ENCODE measurements at regions not wholly inside any gene's neighbourhood (a gene's known extent, or its start where the extent isn't known, plus 50 kb on each side); places are given as distances from the start of the nearest gene placed in this dataset.
"Not testable (repeated sequence)": the region's sequence is repeated elsewhere in the genome, so short reads cannot be mapped to it uniquely, and the experiment has no call there.

DNA sequence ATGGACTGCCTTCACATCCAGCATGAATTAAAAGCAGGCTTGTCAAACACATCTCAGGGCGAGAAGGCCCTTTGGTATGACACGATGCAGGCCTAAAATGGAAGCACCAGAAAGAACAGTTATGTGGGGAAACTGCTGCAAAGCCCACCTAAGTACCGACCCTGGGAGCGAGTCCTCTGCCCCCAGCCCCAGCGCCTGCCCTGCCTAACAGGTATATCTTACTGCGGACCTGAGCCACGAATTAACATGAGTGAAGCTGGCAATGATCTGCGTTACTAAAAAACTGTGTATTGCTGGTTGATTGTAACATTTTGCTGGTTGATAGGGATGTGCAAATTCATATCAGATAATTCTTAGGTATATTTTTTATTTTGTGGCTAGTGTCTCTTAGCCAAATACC is 441.5 kb downstream of the ZNF516 start:
- no peak for DNase-seq (ENCODE audit: extremely low read depth, low read depth)

DNA sequence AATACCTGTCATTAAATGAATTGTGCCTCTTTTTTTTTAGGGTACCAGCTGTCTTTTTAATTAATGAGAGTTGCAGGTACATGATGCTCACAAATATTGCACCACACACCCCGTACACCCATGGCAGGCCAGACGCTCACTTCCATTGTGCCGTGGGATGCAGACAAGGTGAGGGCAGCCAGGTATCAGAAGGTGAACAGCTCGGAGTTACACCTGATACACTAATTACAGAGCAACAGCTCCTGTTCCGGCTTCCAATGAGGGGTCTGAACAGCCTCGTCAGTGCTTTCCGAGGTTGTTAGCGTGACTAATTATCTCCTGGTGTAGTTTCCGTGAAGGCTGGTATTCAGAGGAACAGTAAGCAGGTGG is 442.8 kb downstream of the ZNF516 start:
- no peak for DNase-seq (ENCODE audit: extremely low read depth, low read depth)

DNA sequence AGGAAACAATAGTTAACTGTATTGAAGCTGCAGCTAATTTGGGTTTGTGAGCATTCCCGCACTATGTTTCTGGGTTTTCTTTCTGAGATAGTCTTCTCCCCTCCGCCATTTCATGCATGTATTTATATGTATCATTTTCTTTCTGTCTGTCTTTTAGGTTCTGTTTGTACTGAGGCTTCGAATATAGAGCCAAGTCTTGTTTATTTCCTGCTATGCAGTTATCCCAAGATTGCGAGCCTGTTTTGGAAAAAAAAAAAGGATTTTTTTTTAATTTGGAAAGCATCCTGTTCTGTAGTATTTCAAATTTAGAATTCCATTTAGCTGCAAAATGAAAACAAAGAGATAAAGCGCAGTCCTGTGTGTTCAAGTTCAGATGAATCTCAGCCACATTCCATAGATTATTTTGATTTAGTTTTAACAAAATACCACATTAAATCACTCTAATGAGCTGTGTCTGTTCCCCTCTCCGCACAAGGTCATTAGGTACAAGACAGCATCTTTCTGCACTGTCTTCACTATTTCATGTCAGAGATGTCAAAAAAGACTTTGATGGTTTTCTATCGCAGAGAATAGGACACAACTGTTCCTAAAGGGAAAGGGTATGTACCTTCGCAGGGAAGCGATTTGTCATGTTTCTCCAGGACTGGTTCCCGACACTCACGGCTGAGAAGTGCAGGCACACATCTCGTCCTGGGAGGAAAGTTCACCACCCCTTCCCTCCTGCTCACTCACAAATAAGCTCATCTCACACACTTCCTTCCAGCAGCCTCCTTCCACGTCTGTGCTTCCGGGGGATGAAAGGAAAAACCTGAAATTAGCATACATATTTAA is 443.4 kb downstream of the ZNF516 start:
- DNase-seq (ENCODE audit: extremely low read depth, low read depth) = no peak

DNA sequence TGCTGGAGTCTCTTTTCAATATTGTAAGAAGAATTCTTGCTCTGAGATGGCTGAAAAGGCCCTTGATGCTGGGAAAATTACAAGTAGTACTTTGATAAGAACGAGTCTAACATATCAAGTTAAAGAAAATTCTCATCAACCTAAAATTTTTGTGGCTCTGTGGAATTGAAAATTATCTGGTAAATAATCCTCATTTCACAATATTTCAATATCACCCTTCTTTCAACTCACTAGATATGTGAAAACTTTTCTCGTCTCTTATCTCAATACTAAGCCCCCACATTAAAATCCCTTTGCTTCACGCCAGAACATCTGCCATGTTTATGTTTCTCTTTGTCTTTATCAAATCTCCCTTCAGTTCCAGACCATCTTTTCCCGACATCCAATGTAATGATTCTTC is 448.8 kb downstream of the ZNF516 start:
- DNase-seq (ENCODE audit: extremely low read depth, low read depth) = no peak

DNA sequence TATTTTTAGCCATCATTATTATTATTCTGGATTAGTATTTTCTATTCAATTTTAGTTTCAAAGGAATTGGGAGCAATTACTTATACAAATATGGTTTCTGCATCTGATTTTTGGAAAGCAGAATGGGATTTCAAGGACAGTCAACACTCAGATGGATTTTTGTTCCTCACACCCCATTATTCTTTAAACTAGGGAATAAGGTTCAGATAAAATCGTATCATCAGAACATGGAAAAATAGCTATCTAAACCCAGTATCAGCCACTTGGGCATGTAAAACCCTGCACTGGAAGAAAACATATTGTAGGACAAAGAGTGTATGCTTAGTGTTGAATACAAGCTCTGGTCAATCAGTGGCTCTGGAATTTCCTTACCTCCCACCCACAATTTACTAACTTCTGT is 452.5 kb downstream of the ZNF516 start:
- DNase-seq (ENCODE audit: extremely low read depth, low read depth) = no peak

DNA sequence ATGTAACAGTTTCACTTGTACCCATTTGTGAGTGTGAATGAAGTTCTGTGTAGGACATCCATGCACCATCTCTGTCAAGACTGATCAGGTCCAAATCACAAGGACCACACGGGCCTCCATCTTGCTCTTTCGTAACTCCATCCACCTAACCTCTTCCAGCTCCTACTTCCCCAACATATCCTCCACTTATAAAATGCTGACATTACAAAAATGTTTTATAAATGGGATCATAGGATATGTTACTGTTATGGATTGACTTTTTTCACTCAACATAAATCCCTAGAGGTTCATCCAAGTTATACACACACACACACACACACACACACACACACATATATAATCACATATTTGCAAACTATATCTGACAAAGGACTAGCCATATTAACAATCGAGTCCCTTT is 476.8 kb downstream of the ZNF516 start:
- DNase-seq (ENCODE audit: extremely low read depth, low read depth) = no peak

DNA sequence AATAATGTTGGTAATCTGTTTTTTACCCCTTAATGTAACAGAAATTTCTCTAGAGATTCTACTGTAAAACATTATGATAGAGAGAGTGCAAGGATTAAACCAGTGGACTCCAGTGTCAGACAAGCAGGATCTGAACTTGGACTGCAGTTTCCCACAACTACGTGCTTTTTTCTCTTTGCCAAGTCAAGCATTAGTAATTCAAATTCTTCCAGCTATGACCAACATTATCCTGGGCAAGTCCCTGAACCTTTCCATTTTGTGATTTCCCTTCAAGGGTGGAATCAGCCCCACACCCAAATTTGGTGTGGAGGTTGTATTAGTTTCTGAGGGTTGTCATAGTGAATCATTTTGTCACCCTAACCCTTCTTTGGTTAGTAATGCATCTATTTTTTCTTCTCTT is 482.0 kb downstream of the ZNF516 start:
- no peak for DNase-seq (ENCODE audit: extremely low read depth, low read depth)

DNA sequence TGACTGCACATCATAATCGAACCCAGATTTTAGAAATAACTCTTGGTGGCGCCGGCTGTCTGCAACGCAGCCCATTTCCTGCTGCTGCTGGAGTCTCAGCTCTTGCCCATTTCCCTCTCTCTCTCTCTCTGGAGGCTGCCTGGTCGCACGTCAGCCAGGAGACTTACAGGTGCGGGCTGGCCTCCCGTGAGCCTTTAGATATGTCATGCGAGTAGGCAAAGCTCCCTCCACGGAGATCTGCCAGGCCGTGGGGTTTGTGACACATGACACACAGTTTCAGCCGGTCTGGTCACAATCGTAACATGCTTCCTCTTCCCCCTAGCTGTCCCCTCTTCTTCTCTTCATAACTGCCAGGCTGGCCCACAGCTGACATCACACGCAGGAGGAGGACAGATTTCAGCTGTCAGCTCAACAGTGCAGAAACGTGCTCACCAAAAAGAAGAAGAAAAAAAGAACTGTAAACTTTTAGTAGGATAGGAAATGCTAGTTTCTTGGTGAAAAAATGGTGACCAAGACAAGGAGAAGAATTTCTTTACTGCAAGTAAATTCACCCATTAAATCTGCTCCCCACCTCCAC is 489.3 kb downstream of the ZNF516 start:
- DNase-seq (ENCODE audit: extremely low read depth, low read depth) = no peak

DNA sequence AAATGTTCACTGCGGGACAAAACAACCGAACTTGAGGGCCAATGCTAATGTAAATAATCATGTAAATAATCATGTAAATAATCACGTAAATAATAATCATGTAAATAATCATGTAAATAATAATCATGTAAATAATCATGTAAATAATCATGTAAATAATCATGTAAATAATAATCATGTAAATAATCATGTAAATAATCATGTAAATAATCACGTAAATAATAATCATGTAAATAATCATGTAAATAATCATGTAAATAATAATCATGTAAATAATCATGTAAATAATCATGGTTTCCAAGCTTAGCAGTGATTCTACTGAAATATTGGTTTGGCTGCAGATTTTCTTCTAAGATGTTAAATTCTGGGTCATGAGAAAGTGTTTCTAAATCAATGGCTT is 507.1 kb downstream of the ZNF516 start:
- DNase-seq (ENCODE audit: extremely low read depth, low read depth) = not testable (repeated sequence)

DNA sequence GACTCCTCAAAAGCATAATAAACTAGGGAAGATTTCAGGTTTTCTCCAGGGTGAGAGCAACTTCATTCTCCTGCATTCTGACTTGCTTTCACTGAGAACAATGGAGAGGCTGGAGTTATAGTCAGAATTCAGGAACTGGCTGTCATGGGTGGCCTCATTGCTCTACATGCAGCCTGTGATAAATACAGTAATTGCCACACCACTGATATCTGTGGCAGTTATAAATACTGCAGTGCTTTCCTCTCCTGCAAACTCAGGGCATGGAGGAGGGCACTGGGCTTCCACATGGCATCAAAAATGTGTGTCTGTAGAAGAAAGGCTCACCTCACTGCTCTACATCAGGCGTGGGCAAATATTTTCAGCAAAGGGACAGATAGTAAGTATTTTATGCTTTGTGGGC is 510.2 kb downstream of the ZNF516 start:
- DNase-seq (ENCODE audit: extremely low read depth, low read depth) = no peak

DNA sequence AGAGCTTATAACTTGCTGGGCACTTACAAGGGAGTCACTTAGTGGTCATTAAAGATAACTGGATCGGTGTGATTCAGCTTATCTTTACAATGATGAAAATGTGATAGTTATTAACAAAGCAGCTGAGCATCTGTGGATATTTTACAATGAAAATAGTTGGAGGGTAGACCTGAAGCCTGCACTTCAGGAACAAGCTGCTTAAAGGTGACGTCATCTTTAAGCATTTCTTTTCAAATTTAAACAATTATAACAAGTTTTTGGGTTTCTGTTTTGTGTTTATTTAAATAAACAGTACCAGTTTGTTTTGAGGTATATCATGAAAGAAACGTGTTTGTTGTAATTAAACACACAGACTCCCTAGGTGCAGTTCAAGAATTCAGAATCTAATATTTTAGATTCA is 513.9 kb downstream of the ZNF516 start:
- DNase-seq (ENCODE audit: extremely low read depth, low read depth) = no peak

DNA sequence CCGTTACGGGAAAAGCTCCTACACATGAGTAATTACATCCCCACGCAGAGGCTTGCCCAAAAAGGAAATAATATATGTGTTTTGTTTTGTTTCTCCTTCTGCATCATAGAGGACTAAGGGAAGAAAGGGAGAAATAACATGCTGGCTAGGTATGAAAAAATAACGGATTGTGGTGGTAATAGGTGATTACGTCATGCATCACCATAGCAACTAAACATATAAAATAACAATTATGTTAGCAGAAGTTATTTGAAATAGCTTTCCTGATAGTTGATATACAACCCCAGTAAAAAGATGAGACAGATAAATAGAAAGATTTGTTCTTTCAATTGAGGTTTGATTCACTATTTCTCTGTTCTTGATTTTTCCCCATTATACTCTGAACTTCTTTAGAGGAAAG is 518.0 kb downstream of the ZNF516 start:
- DNase-seq (ENCODE audit: extremely low read depth, low read depth) = no peak

DNA sequence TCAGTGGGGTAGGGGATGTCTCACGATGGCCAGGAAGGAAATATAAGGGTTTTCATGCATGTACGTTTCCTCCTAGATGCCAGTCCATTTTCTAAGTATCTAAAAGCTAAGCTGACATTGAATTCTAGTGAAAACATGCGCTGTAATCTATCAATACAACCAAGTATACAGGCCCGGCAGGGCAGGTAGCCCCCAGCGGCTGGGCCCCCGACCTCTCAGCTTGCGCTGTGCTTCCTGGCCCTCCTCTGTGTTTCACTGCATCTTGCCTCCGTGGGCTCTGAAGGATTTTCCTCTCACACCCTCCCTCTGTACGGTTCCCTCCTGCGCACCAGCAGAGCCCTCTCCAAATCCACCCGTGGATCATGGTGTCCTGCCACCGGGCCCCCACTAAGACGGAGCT is 524.8 kb downstream of the ZNF516 start:
- DNase-seq (ENCODE audit: extremely low read depth, low read depth) = no peak

DNA sequence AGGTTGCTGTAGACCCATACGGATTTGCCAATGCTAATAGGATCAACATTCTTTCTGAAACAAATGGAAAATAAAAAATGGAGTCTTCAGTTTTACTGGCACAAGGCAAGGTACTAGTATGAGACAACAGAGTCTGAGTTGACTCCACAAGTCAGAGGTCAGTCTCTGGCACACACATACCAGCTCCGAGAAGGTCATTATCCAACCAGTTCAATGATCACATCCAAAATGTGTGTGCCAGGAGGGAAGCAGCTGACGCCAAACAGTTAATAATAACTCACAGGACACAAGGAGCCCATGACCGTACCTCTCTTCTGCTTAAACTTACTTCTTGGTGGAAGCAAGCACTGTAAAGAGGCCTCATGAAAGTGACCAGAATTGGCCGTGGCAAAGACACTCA is 528.6 kb downstream of the ZNF516 start:
- DNase-seq (ENCODE audit: extremely low read depth, low read depth) = no peak

DNA sequence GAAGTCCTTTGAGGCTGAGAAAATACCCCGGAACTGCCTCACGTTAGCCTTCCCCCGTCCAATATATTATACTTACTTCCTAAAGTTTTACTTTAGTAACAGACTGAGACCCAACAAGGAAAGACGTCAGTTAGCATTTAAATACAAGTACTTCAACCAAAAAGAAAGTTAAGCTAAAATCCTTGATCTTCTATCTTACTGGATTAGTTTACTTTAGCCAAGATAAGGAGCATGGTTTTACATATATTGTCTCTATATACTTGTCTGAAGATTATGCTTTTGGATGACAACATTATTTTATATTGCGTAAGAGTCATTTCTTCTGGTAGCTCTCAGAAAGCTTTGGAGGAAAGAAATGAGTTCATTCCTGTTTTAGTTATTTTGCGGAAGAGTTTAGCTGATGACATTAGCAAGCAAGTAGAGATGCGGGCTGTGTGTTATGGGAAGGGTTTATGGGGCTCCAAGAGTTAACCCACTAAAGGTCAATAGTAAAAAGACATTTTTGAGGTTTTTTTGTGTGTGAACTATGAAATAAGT is 532.9 kb downstream of the ZNF516 start:
- DNase-seq (ENCODE audit: extremely low read depth, low read depth) = no peak

DNA sequence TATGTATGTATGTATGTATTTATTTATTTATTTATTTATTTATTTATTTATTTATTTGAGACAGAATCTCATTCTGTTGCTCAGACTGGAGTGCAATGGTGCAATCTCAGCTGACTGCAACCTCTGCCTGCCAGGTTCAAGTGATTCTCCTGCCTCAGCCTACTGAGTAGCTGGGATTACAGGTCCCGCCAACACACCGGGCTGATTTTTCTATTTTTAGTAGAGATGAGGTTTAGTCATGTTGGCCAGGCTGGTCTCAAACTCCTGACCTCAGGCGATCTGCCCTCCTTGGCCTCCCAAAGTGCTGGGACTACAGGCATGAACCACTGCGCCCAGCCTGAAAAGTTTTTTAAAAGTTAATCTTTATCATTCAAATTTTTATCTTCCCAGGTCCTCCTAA is 532.9 kb upstream of the SMIM21 start:
- not testable (repeated sequence) for DNase-seq (ENCODE audit: extremely low read depth, low read depth)

DNA sequence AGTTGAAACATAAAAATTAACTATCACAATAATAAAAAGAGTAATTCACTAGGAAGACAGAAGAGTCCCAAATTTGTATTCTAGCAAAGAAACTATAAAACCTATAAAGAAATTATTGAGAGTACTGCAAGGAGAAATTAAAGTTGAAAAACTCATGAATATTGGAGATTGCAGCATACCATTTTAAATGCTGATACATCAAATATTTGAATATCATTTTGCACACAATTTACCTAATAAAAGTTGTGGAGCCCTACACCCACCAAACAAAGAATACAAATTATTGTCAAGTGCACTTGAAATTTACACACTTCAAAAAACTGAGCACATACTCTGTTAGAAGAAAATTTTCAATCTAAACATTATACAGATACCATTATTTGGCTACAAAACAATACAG is 531.6 kb upstream of the SMIM21 start:
- no peak for DNase-seq (ENCODE audit: extremely low read depth, low read depth)

DNA sequence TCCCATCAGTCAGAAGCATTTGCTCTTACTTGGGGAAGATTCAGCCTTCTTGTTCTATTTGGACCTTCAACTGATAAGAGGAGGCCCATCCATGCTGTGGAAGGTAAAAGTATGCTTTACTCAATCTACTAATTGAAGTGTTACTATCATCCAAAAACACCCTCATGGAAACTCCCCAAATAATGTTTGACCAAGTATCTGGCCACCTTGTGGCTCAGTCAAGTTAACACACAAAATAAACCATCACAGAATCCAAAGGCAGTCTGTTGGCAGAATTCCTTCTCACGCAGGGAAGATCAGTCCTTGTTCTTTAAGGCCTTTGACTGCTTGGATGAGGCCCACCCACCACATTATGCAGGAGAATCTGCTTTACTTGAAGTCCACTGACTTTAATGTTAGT is 531.2 kb upstream of the SMIM21 start:
- no peak for DNase-seq (ENCODE audit: extremely low read depth, low read depth)

DNA sequence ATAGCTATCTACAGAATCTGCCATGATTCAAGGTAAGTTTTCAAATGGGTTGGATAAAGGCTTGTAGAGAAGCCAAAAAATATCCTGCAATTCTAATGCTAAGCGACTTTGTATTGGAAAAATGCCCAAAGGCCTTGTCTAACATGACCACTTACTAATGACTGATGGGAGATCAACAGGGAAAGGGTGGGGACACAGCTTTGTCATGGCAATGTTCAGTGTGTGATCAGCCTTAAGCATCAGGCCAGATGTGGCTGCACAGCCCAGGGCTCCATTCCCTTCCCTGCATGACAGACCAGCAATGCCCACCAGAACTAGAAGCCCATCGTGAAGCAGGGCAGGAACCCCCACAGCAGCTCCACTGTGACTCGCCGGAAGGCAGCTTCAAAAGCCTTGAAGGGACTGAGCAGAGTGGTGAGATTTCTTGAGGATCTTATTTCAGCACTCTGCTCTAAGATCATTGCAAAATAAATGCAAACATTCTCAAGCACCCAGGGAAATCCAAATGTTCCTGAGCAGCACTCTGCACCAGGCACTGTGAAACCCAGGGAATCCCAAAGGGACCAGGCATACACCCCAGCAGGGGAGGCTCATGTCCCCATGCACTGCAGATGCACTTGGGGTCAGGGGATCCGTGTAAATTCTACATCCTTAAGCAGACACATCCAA is 517.9 kb upstream of the SMIM21 start:
- no peak for DNase-seq (ENCODE audit: extremely low read depth, low read depth)

DNA sequence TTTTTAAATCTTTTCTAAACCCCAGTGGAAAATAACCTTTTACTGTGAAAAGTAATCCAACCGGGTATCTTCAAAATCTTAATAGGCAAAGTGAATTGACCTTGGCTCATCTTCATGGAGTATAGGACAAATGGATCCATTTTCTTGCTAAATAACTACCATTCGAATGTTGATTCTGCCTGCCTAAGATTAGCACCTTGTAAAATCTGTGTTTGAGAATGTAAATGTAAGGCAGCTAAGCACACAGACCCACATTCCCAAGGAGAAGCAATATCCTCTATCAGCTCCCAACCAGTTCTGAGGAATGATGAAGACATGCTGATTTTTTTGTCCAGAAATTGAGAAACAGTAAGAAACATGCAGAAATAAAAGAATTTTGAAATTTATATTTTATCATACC is 509.8 kb upstream of the SMIM21 start:
- DNase-seq (ENCODE audit: extremely low read depth, low read depth) = no peak

DNA sequence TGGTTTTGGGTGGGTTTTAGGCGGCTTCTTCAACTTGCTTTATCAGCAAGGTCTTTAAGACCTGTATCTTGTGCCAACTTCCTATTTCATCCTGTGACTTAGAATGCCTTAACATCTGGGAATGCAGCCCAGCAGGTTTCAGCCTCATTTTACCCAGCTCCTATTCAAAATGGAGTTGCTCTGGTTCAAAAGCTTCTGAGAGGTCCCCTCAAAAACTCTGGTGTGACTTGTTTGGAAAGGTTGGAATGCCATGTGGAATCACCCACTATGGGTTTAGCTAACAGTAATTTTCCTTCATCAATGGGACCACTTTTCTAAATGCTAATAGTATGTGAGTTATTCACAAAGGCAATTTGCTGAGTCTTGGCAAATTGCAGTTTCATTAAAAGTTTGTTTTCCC is 509.4 kb upstream of the SMIM21 start:
- no peak for DNase-seq (ENCODE audit: extremely low read depth, low read depth)

DNA sequence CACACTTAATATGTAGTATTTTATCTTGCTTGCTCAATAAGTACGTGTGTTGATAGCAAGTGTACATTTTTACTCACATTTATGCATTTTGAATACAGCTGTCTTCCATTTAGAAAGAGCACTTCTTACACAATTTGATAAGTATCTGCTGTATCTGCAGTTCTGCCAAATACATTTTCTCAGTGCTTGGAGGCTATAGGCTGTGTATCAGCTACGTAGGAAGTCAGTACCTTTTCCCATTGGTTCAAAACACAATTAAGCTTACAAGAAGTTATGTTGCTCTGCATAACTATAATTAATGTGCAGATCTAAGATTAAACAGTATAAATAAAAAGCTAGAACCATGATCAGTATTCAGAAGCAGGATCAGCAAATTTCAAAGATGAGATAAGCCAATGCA is 503.6 kb upstream of the SMIM21 start:
- no peak for DNase-seq (ENCODE audit: extremely low read depth, low read depth)
